H9 (cell line): ENCODE measurements at regions not wholly inside any gene's neighbourhood (a gene's known extent, or its start where the extent isn't known, plus 50 kb on each side); places are given as distances from the start of the nearest gene placed in this dataset.

Experiments used
- DNase-seq: peaks from one replicate; pipeline ENCODE4 v3.0.0-alpha.2; 2017
- H2AFZ ChIP-seq: one replicate; pipeline ENCODE4 v1.6.1; 2013; ENCODE audit warnings: mild to moderate bottlenecking, low read length, control low read depth, moderate library complexity
- H2AK5ac ChIP-seq: 2 replicates; pipeline ENCODE4 v1.6.1; 2013; ENCODE audit warnings: low read length, control low read depth, mixed read lengths; ENCODE audit not compliant: insufficient read length
- H2BK120ac ChIP-seq: one replicate; pipeline ENCODE4 v1.6.1; 2013; ENCODE audit warnings: low read depth, mild to moderate bottlenecking, low read length, control low read depth, inconsistent platforms; ENCODE audit not compliant: poor library complexity, severe bottlenecking
- H2BK12ac ChIP-seq: 2 replicates; pipeline ENCODE4 v1.6.1; 2013; ENCODE audit warnings: low read length, control low read depth, mixed read lengths, low read depth; ENCODE audit not compliant: insufficient read length
- H2BK15ac ChIP-seq: 2 replicates; pipeline ENCODE4 v1.6.1; 2013; ENCODE audit warnings: low read depth, low read length, control low read depth
- H2BK20ac ChIP-seq: one replicate; pipeline ENCODE4 v1.6.1; 2013; ENCODE audit warnings: low read depth, mild to moderate bottlenecking, low read length, control low read depth, inconsistent platforms; ENCODE audit not compliant: poor library complexity, severe bottlenecking
- H2BK5ac ChIP-seq: 2 replicates; pipeline ENCODE4 v1.6.1; 2013; ENCODE audit warnings: low read length, control low read depth, mixed read lengths; ENCODE audit not compliant: insufficient read length
- H3K14ac ChIP-seq: 2 replicates; pipeline ENCODE4 v1.6.1; 2013; ENCODE audit warnings: low read length, control low read depth; ENCODE audit not compliant: insufficient read depth
- H3K18ac ChIP-seq: 2 replicates; pipeline ENCODE4 v1.6.1; 2013; ENCODE audit warnings: low read depth, mild to moderate bottlenecking, mixed read lengths, low read length, control low read depth; ENCODE audit not compliant: insufficient read length
- H3K23ac ChIP-seq: 2 replicates; pipeline ENCODE4 v1.6.1; 2013; ENCODE audit warnings: low read length, control low read depth, mixed read lengths, low read depth; ENCODE audit not compliant: insufficient read length
- H3K23me2 ChIP-seq: 2 replicates; pipeline ENCODE4 v1.6.1; 2013; ENCODE audit warnings: low read depth, mild to moderate bottlenecking, mixed read lengths, low read length, control low read depth; ENCODE audit not compliant: insufficient read length, poor library complexity, severe bottlenecking
- H3K27ac ChIP-seq: 2 replicates; pipeline ENCODE4 v1.5.1; 2013; ENCODE audit warnings: low read length, control low read depth, mixed read lengths, low read depth; ENCODE audit not compliant: insufficient read length
- H3K27me3 ChIP-seq: 2 replicates; pipeline ENCODE4 v1.6.1; 2013; ENCODE audit warnings: low read length, control low read depth, inconsistent platforms; ENCODE audit not compliant: insufficient read depth
- H3K4ac ChIP-seq: 2 replicates; pipeline ENCODE4 v1.6.1; 2013; ENCODE audit warnings: low read depth, mild to moderate bottlenecking, control low read depth, inconsistent platforms, low read length, moderate library complexity
- H3K4me1 ChIP-seq: 2 replicates; pipeline ENCODE4 v1.6.1; 2013; ENCODE audit warnings: low read length, control low read depth, inconsistent platforms; ENCODE audit not compliant: insufficient read depth
- H3K4me2 ChIP-seq: 2 replicates; pipeline ENCODE4 v1.6.1; 2013; ENCODE audit warnings: low read length, control low read depth, mixed read lengths; ENCODE audit not compliant: insufficient read length, insufficient read depth
- H3K56ac ChIP-seq: 2 replicates; pipeline ENCODE4 v1.6.1; 2013; ENCODE audit warnings: low read depth, mild to moderate bottlenecking, mixed read lengths, low read length, control low read depth; ENCODE audit not compliant: insufficient read length
- H3K79me1 ChIP-seq: 2 replicates; pipeline ENCODE4 v1.6.1; 2013; ENCODE audit warnings: low read depth, mild to moderate bottlenecking, moderate library complexity, low read length, control low read depth, inconsistent platforms; ENCODE audit not compliant: insufficient read depth, poor library complexity, severe bottlenecking
- H3K79me2 ChIP-seq: 2 replicates; pipeline ENCODE4 v1.6.1; 2013; ENCODE audit warnings: low read length, control low read depth, inconsistent platforms; ENCODE audit not compliant: insufficient read depth
- H3K9ac ChIP-seq: 2 replicates; pipeline ENCODE4 v1.6.1; 2013; ENCODE audit warnings: low read length, control low read depth, mixed read lengths; ENCODE audit not compliant: insufficient read length; ENCODE audit errors: extremely low read depth
- H3K9me3 ChIP-seq: one replicate; pipeline ENCODE4 v1.6.1; 2013; ENCODE audit warnings: low read depth, low read length, inconsistent platforms; ENCODE audit not compliant: control insufficient read depth
- H3T11ph ChIP-seq: one replicate; pipeline ENCODE4 v1.6.1; 2013; ENCODE audit warnings: mild to moderate bottlenecking, low read length, control low read depth, inconsistent platforms
- H4K20me1 ChIP-seq: one replicate; pipeline ENCODE4 v1.6.1; 2013; ENCODE audit not compliant: control insufficient read depth, insufficient read length, insufficient read depth
- H4K5ac ChIP-seq: 2 replicates; pipeline ENCODE4 v1.6.1; 2013; ENCODE audit warnings: low read depth, mild to moderate bottlenecking, mixed read lengths, low read length, control low read depth; ENCODE audit not compliant: insufficient read length
- H4K8ac ChIP-seq: replicated peaks from 2 replicates; pipeline ENCODE4 v1.6.1; 2013; ENCODE audit warnings: low read length, control low read depth, mixed read lengths, low read depth; ENCODE audit not compliant: insufficient read length
- H4K91ac ChIP-seq: 2 replicates; pipeline ENCODE4 v1.6.1; 2013; ENCODE audit warnings: low read depth, mild to moderate bottlenecking, moderate library complexity, mixed read lengths, low read length, control low read depth; ENCODE audit not compliant: insufficient read length
- H3K27ac Mint-ChIP-seq, 3 experiments: 2 replicates in 2 of 3; 3 replicates in 1 of 3; pipeline ENCODE4 v1.8.0; 2020 to 2021; ENCODE audit warnings: mixed read lengths in 3 of 3, mild to moderate bottlenecking in 1 of 3, moderate library complexity in 1 of 3
- H3K27me3 Mint-ChIP-seq: 2 replicates; pipeline ENCODE4 v1.8.0; 2021; ENCODE audit warnings: low read depth, mild to moderate bottlenecking, moderate library complexity, mixed read lengths
- H3K36me3 Mint-ChIP-seq, 3 experiments: 2 replicates in 2 of 3; 3 replicates in 1 of 3; pipeline ENCODE4 v1.8.0; 2020 to 2021; ENCODE audit warnings: low read depth in 3 of 3, mixed read lengths in 3 of 3; ENCODE audit not compliant: insufficient read depth in 1 of 3
- H3K4me1 Mint-ChIP-seq, 2 experiments: 2 replicates each; pipeline ENCODE4 v1.8.0; 2020; ENCODE audit warnings: mixed read lengths in 2 of 2
- H3K4me3 Mint-ChIP-seq, 2 experiments: 2 replicates in 1 of 2; 3 replicates in 1 of 2; pipeline ENCODE4 v1.8.0; 2020 to 2021; ENCODE audit warnings: mild to moderate bottlenecking in 2 of 2, mixed read lengths in 2 of 2, moderate library complexity in 1 of 2
- H3K9me3 Mint-ChIP-seq, 2 experiments: 2 replicates in 1 of 2; 3 replicates in 1 of 2; pipeline ENCODE4 v1.8.0; 2020; ENCODE audit warnings: mild to moderate bottlenecking in 2 of 2, mixed read lengths in 2 of 2, moderate library complexity in 1 of 2
- CTCF ChIP-seq: fragments of 200-600 bp; sonication (generic); conservative IDR thresholded peaks from 3 replicates; pipeline ENCODE4 v1.8.0; 2021; ENCODE audit warnings: antibody characterized with exemption, mild to moderate bottlenecking
- WGBS: extraction: QIAGEN DNeasy Blood & Tissue Kit; methylation state at CpG from one replicate; pipeline ENCODE4 v1.1.7; 2013; ENCODE audit warnings: missing lambda C conversion rate, low lambda C conversion rate, mixed read lengths; ENCODE audit not compliant: insufficient read length; ENCODE audit errors: extremely low coverage; 5-methylcytosine and 5-hydroxymethylcytosine counted together

GRCh38 chr4:124219389-124219788 is 493.1 kb downstream of the ANKRD50 start:
- no CpG with 5 or more reads among the region's 1 CpG for WGBS
- no peak for TF ChIP-seq CTCF
- Histone ChIP-seq H3K27me3 (no peaks in the 10 kb centered on the region), H2BK5ac (no peak overlapping the region), H3K18ac (no peak overlapping the region), H3K56ac (no peak overlapping the region), H3K9ac (no peak overlapping the region), H2AFZ (no peak overlapping the region), H3K79me2 (no peaks in the 10 kb centered on the region), H2BK15ac (no peak overlapping the region), H4K20me1 (no peaks in the 10 kb centered on the region), H3K23me2 (no peaks in the 10 kb centered on the region), H2BK12ac (no peak overlapping the region), H2BK120ac (no peak overlapping the region), H3T11ph (no peak overlapping the region), H4K8ac (no peak overlapping the region), H3K4me1 (no peaks in the 10 kb centered on the region), H3K4me2 (no peak overlapping the region), H3K23ac (no peak overlapping the region), H3K4ac (no peak overlapping the region), H4K91ac (no peak overlapping the region), H3K79me1 (no peaks in the 10 kb centered on the region), H4K5ac (no peak overlapping the region), H3K27ac (no peak overlapping the region), H2AK5ac (no peak overlapping the region), H3K9me3 (no peaks in the 10 kb centered on the region), H2BK20ac (no peak overlapping the region), H3K14ac (no peak overlapping the region)
- Mint-ChIP-seq H3K27ac (no peak overlapping the region), H3K27me3 (no peaks in the 10 kb centered on the region), H3K4me3 (no peak overlapping the region), H3K36me3 (no peaks in the 10 kb centered on the region), H3K9me3 (no peaks in the 10 kb centered on the region), H3K4me1 (no peaks in the 10 kb centered on the region)
- DNase-seq, result no peak
